Posterior vena cava (tissue), 2 donors: ENCODE measurements at regions not wholly inside any gene's neighbourhood (a gene's known extent, or its start where the extent isn't known, plus 50 kb on each side); places are given as distances from the start of the nearest gene placed in this dataset.
"Not testable (repeated sequence)": the region's sequence is repeated elsewhere in the genome, so short reads cannot be mapped to it uniquely, and the experiment has no call there.

ENCODE experiments used
- DNase-seq: peaks from one replicate; pipeline ENCODE4 v3.0.0-alpha.2; 2020; ENCODE audit warnings: low spot score
- intact Hi-C, 2 donors: fragments of 100-400 bp; cut with DNase I; formaldehyde crosslinking; loops; one replicate each; pipeline versions ENCODE4 v1.14.1 to v1.14.2; 2022 to 2023
- donor health status: DM: yes; HTN: yes; CAD: no.
- donor health status: DM: yes; HTN: yes; CAD: no.

DNA sequence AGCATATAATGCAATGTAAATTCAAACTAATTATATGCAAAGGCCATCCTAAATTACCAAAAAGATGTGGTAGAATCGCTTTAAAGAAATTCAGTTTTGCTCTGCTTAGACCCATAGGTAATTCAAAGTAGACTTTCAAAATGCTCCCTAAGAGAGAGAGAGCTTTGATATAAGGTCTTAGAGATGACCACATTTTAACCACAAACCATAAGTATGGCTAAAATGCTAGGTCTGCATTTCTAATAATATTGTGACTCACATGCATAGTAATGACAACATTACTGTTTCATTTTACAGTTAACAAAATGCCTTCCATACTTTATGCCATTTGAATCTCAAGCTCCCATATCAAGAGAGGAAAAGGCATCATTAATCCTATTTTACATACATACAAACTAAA is 144.5 kb downstream of the RAD51AP2 start:
- DNase-seq, result no peak
- intact Hi-C loops, result no loop called here

GRCh38 chr2:17373041-17373440 is 145.2 kb downstream of the RAD51AP2 start:
- intact Hi-C loops, result no loop called here
- DNase-seq, result no peak

DNA sequence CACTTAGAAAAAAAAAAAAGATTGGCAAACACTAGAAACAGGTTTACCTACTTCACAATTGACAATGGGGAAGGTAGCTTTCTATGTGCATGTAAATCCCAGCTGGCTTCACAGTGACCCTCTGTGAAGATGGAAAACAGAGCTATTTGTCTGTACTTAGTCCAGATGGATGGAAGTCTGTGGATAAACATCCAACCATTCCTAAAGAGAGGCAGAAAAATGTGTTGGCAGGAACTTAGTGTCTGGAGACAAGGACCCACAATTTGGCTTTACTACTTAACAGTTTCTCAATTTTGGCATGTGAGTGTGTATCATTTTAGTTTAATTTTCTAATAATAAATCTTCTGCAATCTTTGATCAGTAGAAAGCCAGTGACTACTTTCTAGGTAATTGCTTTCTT is 154.4 kb downstream of the RAD51AP2 start:
- intact Hi-C loops, result no loop called here
- DNase-seq, result no peak

- intact Hi-C loops, result no loop called here
- DNase-seq, result no peak
These were observed 155.3 kb downstream of the RAD51AP2 start for GRCh38 chr2:17362956-17363355.

DNA sequence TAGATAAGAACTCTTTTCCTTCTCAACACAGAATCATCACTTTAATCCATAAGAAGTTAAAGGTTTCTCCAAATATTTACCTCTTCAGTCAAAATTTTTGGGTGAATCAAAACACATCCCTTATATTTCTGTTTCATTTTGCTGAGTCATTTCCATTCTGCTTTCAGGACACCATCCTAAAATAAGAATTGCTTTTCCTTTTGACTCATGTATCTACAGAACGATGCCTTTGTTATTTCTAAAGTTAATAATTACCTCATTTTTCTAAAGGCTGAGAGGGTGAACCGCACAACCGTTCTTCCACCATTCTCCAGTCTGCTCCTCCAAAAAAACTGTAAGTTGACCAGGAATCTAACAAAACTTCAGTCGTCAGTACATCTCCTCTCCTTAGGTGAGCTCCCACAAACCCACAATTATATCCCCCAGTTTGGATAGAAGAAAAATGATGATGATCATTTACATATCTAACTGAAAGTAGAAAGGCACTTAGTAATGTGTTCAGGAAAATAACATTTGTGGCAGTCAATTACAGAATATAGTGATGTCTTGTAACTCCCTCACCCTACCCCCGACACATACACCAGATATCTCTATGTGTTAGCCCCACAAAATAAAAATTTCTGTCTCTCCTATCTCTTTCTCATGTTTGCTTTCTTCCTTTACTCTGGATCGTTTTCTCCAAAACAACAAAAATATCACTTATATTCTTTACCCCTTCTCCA is 162.5 kb downstream of the RAD51AP2 start:
- DNase-seq, result no peak
- intact Hi-C loops, result no loop called here

- intact Hi-C loops, result no loop called here
- DNase-seq, result no peak
These were observed 165.0 kb downstream of the RAD51AP2 start for GRCh38 chr2:17353263-17353662.

- DNase-seq, intact Hi-C loops: not testable (repeated sequence)
These were observed 175.5 kb downstream of the RAD51AP2 start for GRCh38 chr2:17342692-17343091.

GRCh38 chr2:17337507-17337906 is 180.7 kb downstream of the RAD51AP2 start:
- DNase-seq, result no peak
- intact Hi-C loops, result no loop called here

- intact Hi-C loops, result no loop called here
- DNase-seq, result no peak
These were observed 181.8 kb downstream of the RAD51AP2 start for GRCh38 chr2:17336458-17336857.

DNA sequence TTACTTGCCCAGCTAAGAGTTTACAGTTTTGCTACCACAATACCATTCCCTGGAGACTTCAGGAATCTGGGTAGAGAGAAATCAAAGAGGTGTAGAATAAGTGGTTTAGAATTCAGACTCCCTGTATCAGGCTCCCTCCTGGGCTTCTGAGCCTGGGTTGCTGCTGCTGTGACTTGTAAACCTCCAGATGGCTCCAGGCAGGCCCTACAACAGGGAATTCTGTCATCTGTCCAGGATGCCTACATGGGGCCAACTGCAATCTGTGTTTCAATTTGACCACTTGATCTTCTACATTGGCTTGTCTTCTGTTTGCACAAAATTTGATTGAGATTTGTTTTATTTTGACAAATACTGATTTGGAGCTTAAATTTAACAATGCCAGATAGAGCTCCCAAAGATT is 183.9 kb downstream of the RAD51AP2 start:
- intact Hi-C loops, result no loop called here
- no peak for DNase-seq

DNA sequence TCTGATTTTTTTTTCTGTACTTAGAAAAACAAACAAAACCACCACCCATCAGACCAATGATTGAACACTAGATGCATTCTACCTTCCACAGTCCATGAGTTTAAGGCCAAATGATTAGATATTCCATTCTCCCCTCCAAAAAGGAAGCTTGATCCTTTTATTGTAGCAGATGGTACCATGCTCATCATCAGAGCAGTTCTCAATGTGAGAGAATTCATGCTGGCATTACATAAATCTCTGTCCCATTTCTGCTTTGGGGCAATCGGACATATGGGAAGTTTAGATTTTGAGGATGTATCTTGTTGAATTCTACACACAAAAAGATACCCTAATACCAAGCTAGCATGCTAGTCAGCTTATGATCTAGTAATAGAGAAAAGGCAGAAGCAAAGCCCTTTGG is 186.6 kb downstream of the RAD51AP2 start:
- intact Hi-C loops, result loop anchor here in 1 of 2 donors (1.0 kb wide), 1 partner anchor 49 kb away; no protein-coding TSS in a partner anchor
- DNase-seq, result no peak

DNA sequence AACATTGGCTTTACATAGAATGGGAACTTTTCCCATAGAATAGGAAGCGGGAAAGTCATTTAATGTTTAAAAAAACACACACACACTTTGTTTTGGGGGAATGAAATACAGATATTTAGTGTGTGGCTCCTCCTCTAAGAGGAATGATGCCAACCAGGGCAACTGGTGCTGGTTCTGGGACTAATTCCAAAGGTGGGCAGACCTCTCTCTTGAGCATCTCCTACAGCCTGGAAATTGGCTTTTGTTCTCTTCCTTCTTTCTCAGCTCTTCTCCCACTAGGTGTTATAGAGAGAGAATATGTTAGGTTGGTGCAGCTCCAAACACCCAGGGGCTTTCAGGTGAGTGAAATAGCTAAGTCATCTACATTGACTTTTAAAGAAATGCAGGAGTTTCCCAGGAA is 190.1 kb downstream of the RAD51AP2 start:
- intact Hi-C loops, result no loop called here
- DNase-seq, result no peak

- no peak for DNase-seq
- intact Hi-C loops, result no loop called here
These were observed 190.6 kb downstream of the RAD51AP2 start for GRCh38 chr2:17327649-17328048.

- intact Hi-C loops, result no loop called here
- no peak for DNase-seq
These were observed 191.5 kb downstream of the RAD51AP2 start for GRCh38 chr2:17326717-17327116.

DNA sequence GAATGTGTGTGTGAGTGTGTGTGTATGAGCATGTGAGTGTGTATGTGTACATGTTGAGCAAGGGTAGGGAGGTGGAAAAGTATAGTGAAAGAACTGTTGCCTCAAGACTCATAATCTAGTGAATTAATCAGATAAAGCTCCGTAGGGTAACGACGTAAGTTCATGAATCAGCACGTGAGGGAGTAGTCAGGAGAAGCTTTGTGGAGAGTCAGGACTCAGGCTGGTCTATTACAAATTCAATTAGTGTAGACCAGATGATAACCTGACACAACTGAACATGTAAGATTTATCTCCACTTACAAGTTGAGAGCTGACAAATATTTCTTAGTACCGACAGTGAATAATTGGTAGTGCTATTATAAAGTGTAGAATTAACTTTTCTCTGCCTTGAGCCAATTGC is 194.5 kb downstream of the RAD51AP2 start:
- intact Hi-C loops, result no loop called here
- DNase-seq, result no peak

DNA sequence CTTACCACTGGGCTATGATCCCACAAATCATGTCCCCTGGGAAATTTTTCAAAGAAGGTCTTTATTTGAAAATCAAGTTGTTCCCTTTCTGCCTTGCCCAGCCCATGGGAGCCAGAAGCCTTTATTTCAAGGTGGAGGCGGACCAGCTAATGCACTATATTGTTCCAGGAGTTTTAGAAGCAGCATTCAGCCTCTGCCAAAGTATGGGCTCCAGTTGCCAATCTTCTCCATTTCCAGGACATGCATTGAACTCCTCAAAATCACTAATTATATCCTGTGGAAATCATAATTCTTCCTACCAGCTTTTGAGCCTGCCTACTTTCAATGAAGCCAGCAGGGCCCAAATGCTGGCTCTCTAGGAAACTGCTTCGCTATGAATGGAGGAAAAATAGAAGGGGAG is 195.8 kb downstream of the RAD51AP2 start:
- intact Hi-C loops, result no loop called here
- DNase-seq, result no peak

- intact Hi-C loops, result no loop called here
- no peak for DNase-seq
These were observed 199.2 kb downstream of the RAD51AP2 start for GRCh38 chr2:17319090-17319489.

DNA sequence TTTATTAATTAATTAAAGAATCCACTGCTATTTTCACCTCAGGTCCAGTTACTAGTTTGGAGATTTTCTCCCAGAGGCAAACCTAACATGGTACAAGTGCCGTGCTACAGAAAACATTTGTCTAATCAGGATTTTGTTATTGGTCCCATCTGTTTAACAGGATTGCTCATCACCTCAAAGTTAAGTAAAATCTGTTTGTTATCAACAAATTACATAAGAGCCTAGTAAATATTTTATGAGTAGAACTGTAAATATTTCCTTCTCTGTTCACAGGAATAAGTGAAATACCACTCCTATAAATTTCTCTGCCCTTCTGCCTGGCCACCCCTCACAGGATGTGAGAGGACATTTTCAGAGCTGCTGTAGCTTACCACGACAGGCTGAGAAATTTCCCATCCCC is 200.2 kb downstream of the RAD51AP2 start:
- intact Hi-C loops, result no loop called here
- no peak for DNase-seq

DNA sequence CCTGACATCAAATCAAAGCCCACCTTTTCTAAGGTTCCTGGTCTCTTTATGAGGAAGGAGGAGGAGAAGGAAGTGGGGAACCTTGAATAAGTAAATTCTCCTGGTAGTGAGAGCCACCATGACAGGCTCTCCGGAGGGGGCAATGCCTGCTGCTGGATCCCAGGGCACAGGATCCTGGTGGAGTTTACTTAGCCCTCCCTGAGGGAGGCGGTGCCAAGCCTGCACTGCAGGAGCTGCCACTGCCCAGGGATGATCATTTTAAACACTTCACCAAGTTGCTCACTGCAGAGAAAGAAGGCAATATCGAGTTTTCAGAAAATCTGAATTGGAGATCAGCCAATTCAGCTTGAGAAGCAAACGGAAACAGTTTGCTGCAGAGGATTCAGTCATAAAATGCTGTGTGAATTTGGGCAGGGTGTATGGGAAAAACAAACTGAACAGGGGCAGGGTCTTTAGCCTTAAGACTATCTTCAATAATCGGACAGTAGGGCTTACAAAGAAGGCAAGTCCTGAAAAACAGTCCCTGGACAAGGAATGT is 200.7 kb downstream of the RAD51AP2 start:
- no peak for DNase-seq
- intact Hi-C loops, result no loop called here

DNA sequence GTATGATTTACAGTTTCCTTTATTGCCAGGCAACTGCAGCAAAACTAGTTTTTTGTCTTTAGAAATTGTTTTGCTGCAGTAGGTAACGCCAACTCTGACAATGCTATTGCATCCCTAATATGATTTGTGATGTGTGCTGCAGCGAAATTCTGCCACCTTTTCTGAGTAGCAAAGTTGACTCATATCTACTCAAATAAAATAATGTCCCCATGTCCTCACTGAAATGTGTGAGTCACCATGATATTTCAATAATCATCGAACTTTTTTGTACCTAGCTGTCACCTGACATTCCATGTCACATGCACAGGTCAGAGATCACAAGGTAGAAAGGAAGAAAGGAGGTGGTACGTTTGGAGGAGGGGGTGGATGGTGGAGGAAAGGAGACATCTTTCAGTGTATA is 205.0 kb downstream of the RAD51AP2 start:
- intact Hi-C loops, result no loop called here

GRCh38 chr2:17311771-17312511 is 206.3 kb downstream of the RAD51AP2 start:
- DNase-seq, result no peak
- intact Hi-C loops, result no loop called here

More for the DNA sequence above, 205.0 kb downstream of the RAD51AP2 start:
- no peak for DNase-seq
